SH-SY5Y (cell line): ENCODE measurements at regions not wholly inside any gene's neighbourhood (a gene's known extent, or its start where the extent isn't known, plus 50 kb on each side); places are given as distances from the start of the nearest gene placed in this dataset.

Experiments
- GATA2 ChIP-seq: IDR thresholded peaks from 2 replicates; pipeline ENCODE4 v1.6.1; 2011; ENCODE audit warnings: mild to moderate bottlenecking, low read depth, low read length
- GATA3 ChIP-seq: IDR thresholded peaks from 2 replicates; pipeline ENCODE4 v1.6.1; 2011; ENCODE audit warnings: low read depth, mild to moderate bottlenecking, low read length, moderate library complexity

GRCh38 chr3:162678941-162679340 is 1182.3 kb downstream of the OTOL1 start:
- TF ChIP-seq GATA2 (no peak), GATA3 (no peak)
